Astrocyte (in vitro differentiated cells and primary cell): ENCODE measurements at regions not wholly inside any gene's neighbourhood (a gene's known extent, or its start where the extent isn't known, plus 50 kb on each side); places are given as distances from the start of the nearest gene placed in this dataset.

ENCODE experiments used
- DNase-seq: peaks from one replicate; pipeline ENCODE4 v3.0.0-alpha.2; 2010; ENCODE audit warnings: low read depth
- FAIRE-seq: peaks from 2 replicates; lab custom pipeline; 2011; peaks lifted over from hg19 to GRCh38; lab: Jason Lieb, UNC
- H2AFZ ChIP-seq: 2 replicates; pipeline ENCODE4 v1.6.0; 2012; ENCODE audit warnings: low read depth, low read length, inconsistent platforms
- H3K27ac ChIP-seq: 2 replicates; pipeline ENCODE4 v1.5.1; 2011; ENCODE audit warnings: low read depth, low read length, inconsistent platforms
- H3K27me3 ChIP-seq: 2 replicates; pipeline ENCODE4 v1.6.0; 2011; ENCODE audit warnings: low read length, inconsistent platforms; ENCODE audit not compliant: insufficient read depth
- H3K36me3 ChIP-seq: 2 replicates; pipeline ENCODE4 v1.5.1; 2011; ENCODE audit warnings: low read length, inconsistent platforms; ENCODE audit not compliant: insufficient read depth
- H3K4me1 ChIP-seq: 2 replicates; pipeline ENCODE4 v1.5.1; 2011; ENCODE audit warnings: low read length, inconsistent platforms; ENCODE audit not compliant: insufficient read depth
- H3K4me2 ChIP-seq: 2 replicates; pipeline ENCODE4 v1.6.0; 2012; ENCODE audit warnings: low read length, inconsistent platforms
- H3K4me3 ChIP-seq: 2 replicates; pipeline ENCODE4 v1.5.1; 2011; ENCODE audit warnings: low read depth, mild to moderate bottlenecking, low read length, inconsistent platforms; ENCODE audit not compliant: insufficient read depth
- H3K79me2 ChIP-seq: 2 replicates; pipeline ENCODE4 v1.6.0; 2012; ENCODE audit warnings: mild to moderate bottlenecking, low read length, inconsistent platforms; ENCODE audit not compliant: insufficient read depth
- H3K9ac ChIP-seq: 2 replicates; pipeline ENCODE4 v1.6.0; 2012; ENCODE audit warnings: mild to moderate bottlenecking, low read length, inconsistent platforms
- H3K9me3 ChIP-seq: 2 replicates; pipeline ENCODE4 v1.5.1; 2012; ENCODE audit warnings: low read depth, mild to moderate bottlenecking, low read length, inconsistent platforms; ENCODE audit not compliant: insufficient read depth
- H4K20me1 ChIP-seq: 2 replicates; pipeline ENCODE4 v1.6.0; 2012; ENCODE audit warnings: low read length, inconsistent platforms; ENCODE audit not compliant: insufficient read depth
- H3K27ac Mint-ChIP-seq: one replicate; pipeline ENCODE4 v1.8.0; 2021; ENCODE audit warnings: mild to moderate bottlenecking, mixed read lengths; ENCODE audit not compliant: unreplicated experiment
- H3K27me3 Mint-ChIP-seq: one replicate; pipeline ENCODE4 v1.8.0; 2021; ENCODE audit warnings: low read depth, mixed read lengths; ENCODE audit not compliant: unreplicated experiment
- H3K36me3 Mint-ChIP-seq: one replicate; pipeline ENCODE4 v1.8.0; 2021; ENCODE audit warnings: low read depth, mixed read lengths; ENCODE audit not compliant: unreplicated experiment
- H3K4me1 Mint-ChIP-seq: one replicate; pipeline ENCODE4 v1.8.0; 2021; ENCODE audit warnings: low read depth, mixed read lengths; ENCODE audit not compliant: unreplicated experiment
- H3K4me3 Mint-ChIP-seq: one replicate; pipeline ENCODE4 v1.8.0; 2021; ENCODE audit warnings: mild to moderate bottlenecking, moderate library complexity, mixed read lengths; ENCODE audit not compliant: unreplicated experiment
- H3K9me3 Mint-ChIP-seq: one replicate; pipeline ENCODE4 v1.8.0; 2021; ENCODE audit warnings: mild to moderate bottlenecking, mixed read lengths; ENCODE audit not compliant: unreplicated experiment
- CTCF ChIP-seq: IDR thresholded peaks from 2 replicates; pipeline ENCODE4 v1.5.1; 2011; ENCODE audit warnings: low read depth, mild to moderate bottlenecking, inconsistent platforms, low read length, moderate library complexity; ENCODE audit not compliant: insufficient read depth
- EZH2 ChIP-seq: IDR thresholded peaks from 2 replicates; pipeline ENCODE4 v1.6.1; 2012; ENCODE audit warnings: mild to moderate bottlenecking, low read length, inconsistent platforms; ENCODE audit not compliant: insufficient read depth

GRCh38 chr1:170385750-170386149, 146.2 kb upstream of the GORAB start:
- no peaks in the 10 kb centered on the region for H4K20me1 ChIP-seq
- H3K4me3 ChIP-seq, result no peak overlapping the region
- no peak for TF ChIP-seq CTCF
- no peak for TF ChIP-seq EZH2
- H3K4me1 ChIP-seq, result no peaks in the 10 kb centered on the region
- no peak overlapping the region for H3K27ac Mint-ChIP-seq
- no peaks in the 10 kb centered on the region for H3K9me3 ChIP-seq
- H3K9ac ChIP-seq, result no peak overlapping the region
- H3K36me3 ChIP-seq, result no peaks in the 10 kb centered on the region
- no peak overlapping the region for H2AFZ ChIP-seq
- H3K9me3 Mint-ChIP-seq, result no peaks in the 10 kb centered on the region
- DNase-seq (no peak), FAIRE-seq (no peak)
- no peak overlapping the region for H3K27ac ChIP-seq
- H3K79me2 ChIP-seq, result no peaks in the 10 kb centered on the region
- H3K27me3 ChIP-seq, result no peaks in the 10 kb centered on the region
- no peaks in the 10 kb centered on the region for H3K36me3 Mint-ChIP-seq
- no peak overlapping the region for H3K4me3 Mint-ChIP-seq
- no peak overlapping the region for H3K4me2 ChIP-seq
- peaks cover 2% of the 10 kb centered on the region for H3K27me3 Mint-ChIP-seq
- no peaks in the 10 kb centered on the region for H3K4me1 Mint-ChIP-seq

- DNase-seq, result no peak
- H3K27ac ChIP-seq, result no peak overlapping the region
- H3K27me3 ChIP-seq, result no peaks in the 10 kb centered on the region
- H3K9ac ChIP-seq, result no peak overlapping the region
- Mint-ChIP-seq H3K4me1 (no peaks in the 10 kb centered on the region), H3K36me3 (no peaks in the 10 kb centered on the region), H3K27me3 (peaks cover 2% of the 10 kb centered on the region), H3K4me3 (no peak overlapping the region), H3K9me3 (no peaks in the 10 kb centered on the region), H3K27ac (no peak overlapping the region)
- H3K4me2 ChIP-seq, result no peak overlapping the region
- H3K79me2 ChIP-seq, result no peaks in the 10 kb centered on the region
- no peak overlapping the region for H3K4me3 ChIP-seq
- no peaks in the 10 kb centered on the region for H3K4me1 ChIP-seq
- no peak for TF ChIP-seq EZH2
- TF ChIP-seq CTCF, result no peak
- H3K36me3 ChIP-seq, result no peaks in the 10 kb centered on the region
- H4K20me1 ChIP-seq, result no peaks in the 10 kb centered on the region
- no peak overlapping the region for H2AFZ ChIP-seq
- no peaks in the 10 kb centered on the region for H3K9me3 ChIP-seq
- FAIRE-seq, result no peak
Observed at GRCh38 chr1:170388489-170388888, 143.5 kb upstream of the GORAB start.

- Mint-ChIP-seq H3K27me3 (no peaks in the 10 kb centered on the region), H3K4me1 (no peaks in the 10 kb centered on the region), H3K9me3 (no peaks in the 10 kb centered on the region), H3K36me3 (no peaks in the 10 kb centered on the region), H3K27ac (no peak overlapping the region), H3K4me3 (no peak overlapping the region)
- Histone ChIP-seq H3K4me3 (no peak overlapping the region), H3K27me3 (no peaks in the 10 kb centered on the region), H3K4me2 (no peak overlapping the region), H3K36me3 (no peaks in the 10 kb centered on the region), H3K9ac (no peak overlapping the region), H3K9me3 (no peaks in the 10 kb centered on the region), H4K20me1 (no peaks in the 10 kb centered on the region), H3K4me1 (no peaks in the 10 kb centered on the region), H2AFZ (no peak overlapping the region), H3K27ac (no peak overlapping the region), H3K79me2 (no peaks in the 10 kb centered on the region)
- DNase-seq (peak; percentile 6), FAIRE-seq (no peak)
- TF ChIP-seq EZH2, result no peak
- TF ChIP-seq CTCF, result no peak
Observed at GRCh38 chr1:170395149-170395548, 136.8 kb upstream of the GORAB start.
